ENCODE measurements at regions not wholly inside any gene's neighbourhood (a gene's known extent, or its start where the extent isn't known, plus 50 kb on each side); places are given as distances from the start of the nearest gene placed in this dataset.

- TF ChIP-seq CTCF (IDR thresholded peaks at IDR 0.05), result no peak
- TF ChIP-seq POLR2A (IDR thresholded peaks at IDR 0.05), result no peak
- TF ChIP-seq EP300 (IDR thresholded peaks at IDR 0.05), result no peak
Observed at GRCh38 chr2:215624423-215624829, 188.6 kb upstream of the FN1 start.

All from ovary (tissue), 3 donors.